H1 (cell line): ENCODE measurements at regions not wholly inside any gene's neighbourhood (a gene's known extent, or its start where the extent isn't known, plus 50 kb on each side); places are given as distances from the start of the nearest gene placed in this dataset.
A peak's percentile ranks its signal among the peaks of the same experiment; 100 is the strongest.

Experiments used
- CTCF ChIA-PET: fragments of 300-600 bp; sonication (Branson Sonifier 250); formaldehyde crosslinking; loops from one replicate; lab custom pipeline; 2021; ENCODE audit not compliant: partially characterized antibody; lab: Charles Lee
- POLR2A ChIA-PET: fragments of 300-600 bp; sonication (Branson Sonifier 250); formaldehyde crosslinking; loops from one replicate; lab custom pipeline; 2021; ENCODE audit warnings: inconsistent platforms; ENCODE audit not compliant: partially characterized antibody; lab: Charles Lee
- DNase-seq, 2 experiments: peaks; one replicate each; pipeline versions ENCODE4 v3.0.0 to v3.0.0-alpha.2; 2010 to 2022; ENCODE audit warnings: low spot score in 2 of 2, low read depth in 1 of 2, mixed read lengths in 1 of 2
- FAIRE-seq: peaks from 2 replicates; lab custom pipeline; 2011; peaks lifted over from hg19 to GRCh38; lab: Jason Lieb, UNC
- H2AFZ ChIP-seq: 2 replicates; pipeline ENCODE4 v1.8.1; 2012; ENCODE audit warnings: low read length, inconsistent platforms
- H2AK5ac ChIP-seq: 2 replicates; pipeline ENCODE4 v1.6.1; 2013; ENCODE audit warnings: low read depth, low read length
- H2BK120ac ChIP-seq: replicated peaks from 2 replicates; pipeline ENCODE3; 2013; ENCODE audit warnings: low read depth, low read length, inconsistent platforms
- H2BK12ac ChIP-seq: 2 replicates; pipeline ENCODE4 v1.6.1; 2013; ENCODE audit warnings: low read depth, low read length
- H2BK15ac ChIP-seq: 2 replicates; pipeline ENCODE4 v1.6.1; 2013; ENCODE audit warnings: low read length
- H2BK20ac ChIP-seq: 2 replicates; pipeline ENCODE4 v1.6.1; 2013; ENCODE audit warnings: low read length
- H2BK5ac ChIP-seq: 2 replicates; pipeline ENCODE4 v1.6.1; 2013; ENCODE audit warnings: low read depth, low read length
- H3K14ac ChIP-seq: 2 replicates; pipeline ENCODE4 v1.6.1; 2013; ENCODE audit warnings: inconsistent platforms; ENCODE audit not compliant: insufficient read length
- H3K18ac ChIP-seq: 2 replicates; pipeline ENCODE4 v1.6.1; 2013; ENCODE audit warnings: low read length; ENCODE audit errors: extremely low read depth
- H3K23ac ChIP-seq: 2 replicates; pipeline ENCODE4 v1.6.1; 2013; ENCODE audit warnings: inconsistent platforms; ENCODE audit not compliant: insufficient read length
- H3K23me2 ChIP-seq: 2 replicates; pipeline ENCODE4 v1.6.1; 2013; ENCODE audit warnings: low read depth, low read length
- H3K27ac ChIP-seq: 2 replicates; pipeline ENCODE4 v1.6.1; 2011; ENCODE audit warnings: low read depth, low read length, inconsistent platforms
- H3K27me3 ChIP-seq, 4 experiments: replicated peaks in 1 of 4; 1 replicate in 1 of 4; 2 replicates in 3 of 4; pipeline versions ENCODE4 v1.6.1 to v1.8.1; 2011 to 2013; ENCODE audit warnings: low read length in 3 of 4, mild to moderate bottlenecking in 3 of 4, inconsistent platforms in 2 of 4, mixed read lengths in 2 of 4, moderate library complexity in 1 of 4; ENCODE audit not compliant: control insufficient read depth in 3 of 4, insufficient read depth in 3 of 4; ENCODE audit errors: extremely low read depth in 1 of 4
- H3K36me3 ChIP-seq, 4 experiments: 2 replicates each; pipeline versions ENCODE4 v1.6.1 to v1.8.1; 2011 to 2013; ENCODE audit warnings: mild to moderate bottlenecking in 4 of 4, low read length in 3 of 4, moderate library complexity in 2 of 4, control low read depth in 1 of 4, inconsistent platforms in 1 of 4; ENCODE audit not compliant: insufficient read depth in 4 of 4, control insufficient read depth in 2 of 4
- H3K4ac ChIP-seq: replicated peaks from 2 replicates; pipeline ENCODE3; 2013; ENCODE audit warnings: low read length, low read depth, mixed read lengths, inconsistent platforms; ENCODE audit not compliant: insufficient read length
- H3K4me1 ChIP-seq, 4 experiments: replicated peaks in 1 of 4; 1 replicate in 1 of 4; 2 replicates in 3 of 4; pipeline versions ENCODE4 v1.6.1 to v1.8.1; 2011 to 2013; ENCODE audit warnings: low read length in 3 of 4, inconsistent platforms in 2 of 4, mixed read lengths in 1 of 4; ENCODE audit not compliant: insufficient read depth in 4 of 4, control insufficient read depth in 3 of 4
- H3K4me2 ChIP-seq, 2 experiments: 2 replicates each; pipeline versions ENCODE4 v1.6.1 to v1.8.1; 2011 to 2013; ENCODE audit warnings: low read depth in 2 of 2, low read length in 2 of 2, control low read depth in 1 of 2, inconsistent platforms in 1 of 2, mild to moderate bottlenecking in 1 of 2; ENCODE audit not compliant: insufficient read depth in 1 of 2
- H3K4me3 ChIP-seq, 4 experiments: fragments of 200-600, 300-600 bp in 1 of 4; sonication (generic), shearing (Covaris generic), sonication (Bioruptor Twin) in 1 of 4; 2 replicates each; pipeline versions ENCODE4 v1.5.1 to v1.8.1; 2011 to 2016; ENCODE audit warnings: low read length in 4 of 4, low read depth in 3 of 4, control low read depth in 2 of 4, inconsistent platforms in 2 of 4, mild to moderate bottlenecking in 2 of 4, mixed read lengths in 1 of 4, moderate library complexity in 1 of 4; ENCODE audit not compliant: insufficient read depth in 2 of 4; ENCODE audit errors: extremely low read depth in 1 of 4
- H3K56ac ChIP-seq: replicated peaks from 2 replicates; pipeline ENCODE3; 2013; ENCODE audit warnings: low read depth, mild to moderate bottlenecking, mixed read lengths, low read length, inconsistent platforms; ENCODE audit not compliant: insufficient read length
- H3K79me1 ChIP-seq: 2 replicates; pipeline ENCODE4 v1.6.1; 2013; ENCODE audit warnings: low read depth, low read length, control low read depth
- H3K79me2 ChIP-seq, 2 experiments: 2 replicates each; pipeline versions ENCODE4 v1.6.1 to v1.8.1; 2012 to 2013; ENCODE audit warnings: low read length in 2 of 2, mild to moderate bottlenecking in 2 of 2, inconsistent platforms in 1 of 2; ENCODE audit not compliant: insufficient read depth in 2 of 2, control insufficient read depth in 1 of 2
- H3K9ac ChIP-seq, 4 experiments: replicated peaks in 1 of 4; 1 replicate in 1 of 4; 2 replicates in 3 of 4; pipeline versions ENCODE4 v1.6.1 to v1.8.1; 2011 to 2013; ENCODE audit warnings: low read depth in 3 of 4, low read length in 3 of 4, control low read depth in 2 of 4, mild to moderate bottlenecking in 2 of 4, moderate library complexity in 2 of 4, inconsistent platforms in 1 of 4; ENCODE audit errors: extremely low read depth in 1 of 4
- H3K9me3 ChIP-seq, 2 experiments: 2 replicates each; pipeline versions ENCODE4 v1.6.1 to v1.8.1; 2012 to 2013; ENCODE audit warnings: mild to moderate bottlenecking in 2 of 2, moderate library complexity in 2 of 2, control low read depth in 1 of 2, inconsistent platforms in 1 of 2, low read depth in 1 of 2, low read length in 1 of 2, mixed read lengths in 1 of 2; ENCODE audit not compliant: insufficient read depth in 2 of 2
- H4K20me1 ChIP-seq, 2 experiments: replicated peaks in 1 of 2; 2 replicates each; pipeline versions ENCODE3 to v1.8.1; 2011 to 2013; ENCODE audit warnings: inconsistent platforms in 2 of 2, low read length in 2 of 2, mild to moderate bottlenecking in 1 of 2; ENCODE audit not compliant: insufficient read depth in 2 of 2, control insufficient read depth in 1 of 2
- H4K5ac ChIP-seq: 2 replicates; pipeline ENCODE4 v1.6.1; 2013; ENCODE audit warnings: low read length, low read depth, mixed read lengths, inconsistent platforms; ENCODE audit not compliant: insufficient read length
- H4K8ac ChIP-seq: 2 replicates; pipeline ENCODE4 v1.8.0; 2013; ENCODE audit warnings: mild to moderate bottlenecking, moderate library complexity, low read length, inconsistent platforms; ENCODE audit not compliant: insufficient read depth; ENCODE audit errors: extremely low read depth
- H4K91ac ChIP-seq: replicated peaks from 2 replicates; pipeline ENCODE3; 2013; ENCODE audit warnings: low read length, mixed read lengths, inconsistent platforms; ENCODE audit not compliant: insufficient read length
- ATF3 ChIP-seq: IDR thresholded peaks from 2 replicates; pipeline ENCODE4 v1.6.1; 2011; ENCODE audit warnings: low read depth, mild to moderate bottlenecking, low read length; ENCODE audit not compliant: insufficient read depth
- CHD1 ChIP-seq: IDR thresholded peaks from 2 replicates; pipeline ENCODE4 v1.6.1; 2012; ENCODE audit warnings: low read depth, low read length, improper control_type of control experiment
- CTBP2 ChIP-seq: IDR thresholded peaks from 2 replicates; pipeline ENCODE4 v1.7.0; 2011; ENCODE audit warnings: borderline replicate concordance, mild to moderate bottlenecking, moderate library complexity, mixed read lengths, low read length; ENCODE audit not compliant: insufficient read depth, insufficient read length
- EP300 ChIP-seq, 2 experiments: IDR thresholded peaks; 1 replicate in 1 of 2; 2 replicates in 1 of 2; pipeline ENCODE4 v1.6.1; 2011 to 2012; ENCODE audit warnings: low read depth in 2 of 2, low read length in 2 of 2, mild to moderate bottlenecking in 2 of 2, borderline replicate concordance in 1 of 2, inconsistent platforms in 1 of 2, moderate library complexity in 1 of 2
- GABPA ChIP-seq: IDR thresholded peaks from 2 replicates; pipeline ENCODE4 v1.6.1; 2011; ENCODE audit warnings: mild to moderate bottlenecking, low read length, moderate library complexity, borderline replicate concordance; ENCODE audit not compliant: insufficient read depth
- JUN ChIP-seq: IDR thresholded peaks from 2 replicates; pipeline ENCODE4 v1.6.1; 2011; ENCODE audit warnings: low read depth, mild to moderate bottlenecking, improper control_type of control experiment, low read length
- KDM4A ChIP-seq: IDR thresholded peaks from one replicate; pipeline ENCODE4 v1.7.1; 2012; ENCODE audit warnings: low read depth, mild to moderate bottlenecking, moderate library complexity, low read length, inconsistent platforms; ENCODE audit not compliant: severe bottlenecking
- MAX ChIP-seq: IDR thresholded peaks from 2 replicates; pipeline ENCODE4 v1.6.1; 2012; ENCODE audit warnings: inconsistent platforms
- SP1 ChIP-seq: IDR thresholded peaks from 2 replicates; pipeline ENCODE4 v1.6.1; 2011; ENCODE audit warnings: low read depth, low read length
- SP2 ChIP-seq: IDR thresholded peaks from 2 replicates; pipeline ENCODE4 v1.6.1; 2012; ENCODE audit warnings: mild to moderate bottlenecking, low read length, inconsistent platforms
- SP4 ChIP-seq: IDR thresholded peaks from 2 replicates; pipeline ENCODE4 v1.6.1; 2012; ENCODE audit warnings: low read length, inconsistent platforms
- SRF ChIP-seq: IDR thresholded peaks from 2 replicates; pipeline ENCODE4 v1.6.1; 2011; ENCODE audit warnings: mild to moderate bottlenecking, low read depth, low read length, moderate library complexity
- WGBS, 2 experiments: shearing (Covaris generic) in 1 of 2; methylation state at CpG; one replicate each; pipeline versions ENCODE4 v1.1.6 to v1.1.7; 2013 to 2015; ENCODE audit warnings: low lambda C conversion rate in 2 of 2, mixed read lengths in 2 of 2, inconsistent platforms in 1 of 2, low coverage in 1 of 2, missing lambda C conversion rate in 1 of 2; ENCODE audit not compliant: insufficient replicate concordance in 2 of 2, insufficient coverage in 1 of 2, insufficient read length in 1 of 2; ENCODE audit errors: extremely low coverage in 1 of 2, missing lambda C conversion rate in 1 of 2; 5-methylcytosine and 5-hydroxymethylcytosine counted together
- TF ChIP-seq, protein P1 (sequence below): IDR thresholded peaks from 2 replicates; pipeline ENCODE4 v1.6.1; 2012; ENCODE audit warnings: inconsistent platforms

GRCh38 chr13:50685491-50685890 is 158.0 kb downstream of the DLEU7 start:
- Histone ChIP-seq H3K27ac (no peak overlapping the region), H3K9me3 (peaks cover 0 to 7% of the 10 kb centered on the region in 2 experiments; a peak in 3 of 4 replicates), H2BK5ac (no peak overlapping the region), H2BK15ac (no peak overlapping the region), H2BK20ac (no peak overlapping the region), H2BK120ac (no peak overlapping the region), H3K4me3 (no peak overlapping the region), H3K36me3 (no peaks in the 10 kb centered on the region), H3K79me2 (no peaks in the 10 kb centered on the region), H3K23ac (no peak overlapping the region), H3K79me1 (no peaks in the 10 kb centered on the region), H2AFZ (no peak overlapping the region), H3K56ac (no peak overlapping the region), H3K9ac (no peak overlapping the region), H2AK5ac (no peak overlapping the region), H4K20me1 (no peaks in the 10 kb centered on the region), H3K4me2 (peak overlapping the region in 1 of 2 experiments; percentile 2; a peak in 2 of 4 replicates), H4K8ac (no peak overlapping the region), H3K14ac (no peak overlapping the region), H4K5ac (no peak overlapping the region), H3K23me2 (no peaks in the 10 kb centered on the region), H3K4me1 (no peaks in the 10 kb centered on the region; a peak in 1 of 7 replicates), H3K18ac (no peak overlapping the region), H3K27me3 (no peaks in the 10 kb centered on the region), H3K4ac (no peak overlapping the region), H2BK12ac (no peak overlapping the region), H4K91ac (no peak overlapping the region)
- FAIRE-seq (peak; percentile 36), DNase-seq (no peak)
- WGBS, 2 experiments = 72% methylated on average over 3 of the region's 3 CpGs; no CpG with 5 or more reads in 1 of the 2 experiments
- CTCF ChIA-PET = interaction anchor here (1.0 kb wide), 1 partner anchor 304 kb away, joined by 3 read pairs; no protein-coding TSS in a partner anchor
- POLR2A ChIA-PET = no interaction called here
- TF ChIP-seq SP4 (no peak), JUN (no peak), CTBP2 (no peak), GABPA (no peak), EP300 (IDR thresholded peaks at IDR 0.05; ENCODE audit: borderline replicate concordance in 1 of 2, low read depth in 2 of 2, low read length in 2 of 2) (no peak), KDM4A (no peak), SP1 (no peak), CHD1 (no peak), SP2 (no peak), MAX (no peak), SRF (no peak), ATF3 (no peak)
- TF ChIP-seq, protein P1, sequence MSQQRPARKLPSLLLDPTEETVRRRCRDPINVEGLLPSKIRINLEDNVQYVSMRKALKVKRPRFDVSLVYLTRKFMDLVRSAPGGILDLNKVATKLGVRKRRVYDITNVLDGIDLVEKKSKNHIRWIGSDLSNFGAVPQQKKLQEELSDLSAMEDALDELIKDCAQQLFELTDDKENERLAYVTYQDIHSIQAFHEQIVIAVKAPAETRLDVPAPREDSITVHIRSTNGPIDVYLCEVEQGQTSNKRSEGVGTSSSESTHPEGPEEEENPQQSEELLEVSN = no peak
